NCI-H748 (cell line): ENCODE measurements at regions not wholly inside any gene's neighbourhood (a gene's known extent, or its start where the extent isn't known, plus 50 kb on each side); places are given as distances from the start of the nearest gene placed in this dataset.
"Not testable (repeated sequence)": the region's sequence is repeated elsewhere in the genome, so short reads cannot be mapped to it uniquely, and the experiment has no call there.

Experiments used
- DNase-seq: peaks from one replicate; lab custom pipeline; 2025; ENCODE audit not compliant: unreplicated experiment; lab: John Stamatoyannopoulos, UW

DNA sequence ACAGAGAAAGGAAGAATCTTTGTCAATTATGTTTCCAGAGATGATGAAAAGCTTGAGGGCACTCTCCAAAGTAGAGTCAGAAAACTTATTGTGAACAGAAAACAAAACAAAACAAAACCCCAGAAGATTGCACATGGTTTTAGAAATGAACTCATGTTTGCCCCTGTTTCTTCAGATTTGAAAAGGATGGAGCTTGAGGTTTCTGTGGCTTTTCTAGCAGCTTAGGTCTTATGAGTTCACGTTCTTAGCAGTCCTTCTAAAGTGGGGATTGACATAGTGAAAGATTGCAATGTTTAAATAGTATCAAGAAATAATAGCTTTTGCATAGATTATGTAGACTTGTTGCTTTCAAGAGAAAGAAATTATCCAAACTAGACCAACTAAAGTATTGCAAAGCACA is 421.8 kb downstream of the GBA3 start:
- DNase-seq = no peak

DNA sequence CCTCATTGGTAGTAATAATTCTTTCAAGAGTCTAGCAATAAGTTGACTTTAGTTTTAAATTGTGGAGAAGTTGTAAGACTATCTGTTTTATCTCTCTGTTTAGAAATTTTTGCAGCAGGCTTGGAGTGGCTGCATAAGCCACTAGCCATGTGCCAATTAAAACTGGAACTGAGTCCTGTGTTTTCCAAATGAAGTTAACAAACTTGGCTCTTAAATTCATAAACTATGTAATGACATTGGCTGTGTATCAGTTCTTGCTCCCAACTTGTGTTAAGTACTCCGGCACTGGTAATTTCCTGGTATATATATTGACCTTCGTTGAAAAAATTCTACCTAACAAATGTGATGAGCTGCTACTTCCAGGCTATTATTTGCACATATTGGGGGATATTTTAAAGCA is 420.4 kb downstream of the GBA3 start:
- no peak for DNase-seq

DNA sequence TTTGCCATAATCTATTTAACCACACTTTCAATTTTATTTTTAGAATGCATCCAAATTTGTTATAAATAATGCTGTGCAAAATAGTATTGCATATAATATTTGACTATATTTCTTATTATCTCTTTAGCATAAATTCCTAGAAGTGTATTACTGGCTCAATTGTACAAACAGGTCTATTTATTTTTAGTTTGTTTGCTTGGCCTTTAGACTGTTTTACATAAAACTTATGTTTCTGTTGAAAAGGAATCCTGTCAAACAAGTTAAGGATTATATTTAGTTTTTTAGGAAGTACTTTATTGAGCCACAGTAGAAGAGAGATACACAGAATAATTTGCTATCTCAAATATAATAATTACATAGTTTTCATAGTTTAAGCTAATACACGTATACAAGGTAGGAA is 413.8 kb downstream of the GBA3 start:
- DNase-seq = no peak

DNA sequence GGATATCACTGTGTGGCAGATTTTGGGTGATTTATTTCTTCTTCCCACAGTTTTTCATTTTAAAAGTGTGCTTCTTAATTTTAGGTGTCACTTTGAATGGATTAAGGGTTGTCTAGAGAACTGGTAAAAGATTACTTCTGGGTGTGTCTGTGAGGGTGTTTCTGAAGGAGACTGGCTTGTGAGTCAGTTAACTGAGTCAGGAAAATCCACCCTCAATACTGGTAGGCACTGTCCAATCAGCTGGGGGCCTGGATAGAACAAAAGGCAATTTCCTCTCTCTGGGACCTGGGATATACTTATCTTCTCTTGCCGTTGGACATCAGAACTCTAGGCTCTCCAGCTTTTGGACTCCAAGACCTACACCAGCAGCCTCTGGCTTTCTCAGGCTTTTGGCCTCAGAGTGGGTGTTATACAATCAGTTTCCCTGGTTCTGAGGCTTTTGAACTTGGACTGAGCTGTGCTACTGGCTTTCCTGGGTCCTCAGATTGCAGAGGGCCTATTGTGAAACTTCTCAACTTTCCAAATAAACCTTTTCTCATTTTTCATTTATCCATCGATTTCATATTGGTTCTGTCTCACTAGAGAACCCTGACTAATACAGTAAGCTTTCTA is 413.1 kb downstream of the GBA3 start:
- DNase-seq = no peak

DNA sequence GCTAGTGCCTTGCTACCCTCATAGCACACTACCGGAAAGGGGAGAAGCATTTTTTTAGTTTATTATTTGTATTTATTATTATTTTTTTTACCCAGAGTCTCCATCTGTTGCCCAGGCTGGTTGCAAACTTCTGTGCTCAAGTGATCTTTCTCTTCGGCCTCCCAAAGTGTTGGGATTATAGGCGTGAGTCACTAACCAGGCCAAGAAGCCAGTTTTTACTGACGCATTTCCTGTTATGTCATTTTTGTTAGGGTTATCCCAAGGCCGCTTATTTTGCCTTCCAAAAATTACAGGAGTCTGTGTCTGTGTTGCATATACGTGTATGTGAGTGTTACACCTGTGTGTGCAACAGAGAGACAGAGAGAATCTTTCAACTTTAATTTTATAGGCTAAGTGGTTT is 404.5 kb downstream of the GBA3 start:
- no peak for DNase-seq

DNA sequence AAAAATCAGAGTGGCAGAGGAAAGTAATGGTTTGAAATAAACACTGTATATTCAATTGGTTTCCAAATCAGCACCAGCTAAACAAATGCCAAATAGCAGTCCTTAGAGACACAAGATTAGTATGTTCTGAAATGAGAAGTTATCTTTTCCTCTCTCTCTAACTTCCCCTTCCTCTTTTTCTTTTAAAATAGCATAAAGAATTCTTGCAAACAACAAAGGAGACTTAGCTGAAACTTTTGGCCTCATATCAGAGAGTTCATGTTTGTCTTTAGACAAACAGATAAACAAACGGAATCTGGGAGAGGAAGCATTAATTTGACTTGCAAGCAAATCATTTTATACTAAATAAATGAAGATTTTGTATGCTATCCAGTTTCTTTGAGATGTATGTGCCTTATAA is 399.0 kb downstream of the GBA3 start:
- no peak for DNase-seq

DNA sequence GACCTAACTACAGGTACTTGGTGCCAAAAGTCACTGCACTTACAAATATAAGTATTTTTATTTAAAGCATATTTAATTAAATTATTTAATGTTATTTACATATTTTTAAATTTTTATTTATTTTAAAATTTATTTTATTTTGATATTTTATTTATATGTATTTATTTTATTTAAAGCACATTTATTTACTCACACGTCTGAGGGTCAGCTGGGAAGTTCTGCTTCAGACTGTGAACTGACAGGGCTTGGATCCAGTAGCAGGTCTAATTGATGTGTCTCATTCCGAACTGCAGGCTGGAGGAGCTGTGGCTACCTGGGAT is 392.5 kb downstream of the GBA3 start:
- DNase-seq = no peak

DNA sequence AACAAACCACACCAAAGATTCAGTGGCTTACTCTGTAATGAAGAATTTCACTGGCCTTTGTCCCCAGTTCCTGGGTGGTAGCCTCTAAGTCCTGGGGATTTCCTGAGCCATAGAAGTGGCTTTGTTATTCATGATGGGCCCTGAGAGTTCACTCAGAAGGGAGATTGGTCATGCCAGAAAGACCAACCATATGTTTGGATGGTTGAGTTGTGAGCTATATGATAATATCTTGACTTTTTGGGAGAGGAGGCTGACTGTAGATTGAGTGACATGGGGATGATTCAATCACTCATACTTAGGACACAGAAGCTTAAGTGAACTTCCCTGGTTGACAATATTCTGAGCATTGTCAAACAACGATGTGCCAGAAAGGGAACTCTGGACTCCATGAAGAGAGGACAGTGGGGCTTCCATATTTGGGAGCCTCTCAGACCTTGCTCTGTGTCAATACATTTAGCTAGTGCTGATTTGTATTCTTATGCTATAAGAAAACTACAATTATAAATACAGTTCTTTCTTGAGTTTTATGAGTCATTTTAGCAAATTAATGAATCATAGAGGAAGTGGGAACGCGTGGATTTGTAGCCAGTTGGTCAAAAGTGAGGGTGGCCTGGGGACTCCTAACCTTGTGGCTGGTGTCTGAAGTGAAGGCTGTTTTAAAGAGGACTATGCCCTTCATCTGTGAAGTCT is 392.0 kb downstream of the GBA3 start:
- no peak for DNase-seq

DNA sequence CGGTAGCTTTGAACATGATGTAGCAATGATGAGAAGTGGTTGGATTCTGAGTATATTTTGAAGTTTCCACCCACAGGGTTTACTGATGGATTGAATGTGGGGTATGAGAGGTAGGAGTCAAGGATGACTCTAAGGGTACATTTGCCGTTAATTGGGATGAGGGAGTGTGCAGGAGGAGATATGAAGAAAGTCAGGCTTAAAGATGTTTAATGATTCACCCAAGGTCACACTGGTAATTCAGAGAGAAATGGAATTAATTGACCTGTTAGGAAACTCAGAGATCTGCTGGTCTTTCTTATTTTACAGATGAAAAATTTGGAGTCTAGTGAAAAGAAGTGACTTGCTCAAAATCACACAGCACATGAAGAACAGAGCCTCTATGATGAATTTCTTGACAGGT is 390.7 kb downstream of the GBA3 start:
- DNase-seq = no peak

DNA sequence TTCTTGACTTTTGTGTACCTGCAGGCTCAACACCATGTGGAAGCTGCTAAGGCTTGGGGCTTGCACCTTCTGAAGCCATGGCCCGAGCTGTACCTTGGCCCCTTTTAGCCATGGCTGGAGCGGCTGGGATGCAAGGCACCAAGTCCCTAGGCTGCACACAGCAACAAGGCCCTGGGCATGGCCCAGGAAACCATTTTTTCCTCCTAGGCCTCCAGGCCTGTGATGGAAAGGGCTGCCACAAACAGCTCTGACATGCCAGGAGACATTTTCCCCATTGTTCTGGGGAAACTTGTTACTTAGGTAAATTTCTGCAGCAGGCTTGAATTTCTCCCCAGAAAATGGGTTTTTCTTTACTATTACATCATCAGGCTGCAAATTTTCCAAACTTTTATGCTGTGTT is 387.4 kb downstream of the GBA3 start:
- not testable (repeated sequence) for DNase-seq

DNA sequence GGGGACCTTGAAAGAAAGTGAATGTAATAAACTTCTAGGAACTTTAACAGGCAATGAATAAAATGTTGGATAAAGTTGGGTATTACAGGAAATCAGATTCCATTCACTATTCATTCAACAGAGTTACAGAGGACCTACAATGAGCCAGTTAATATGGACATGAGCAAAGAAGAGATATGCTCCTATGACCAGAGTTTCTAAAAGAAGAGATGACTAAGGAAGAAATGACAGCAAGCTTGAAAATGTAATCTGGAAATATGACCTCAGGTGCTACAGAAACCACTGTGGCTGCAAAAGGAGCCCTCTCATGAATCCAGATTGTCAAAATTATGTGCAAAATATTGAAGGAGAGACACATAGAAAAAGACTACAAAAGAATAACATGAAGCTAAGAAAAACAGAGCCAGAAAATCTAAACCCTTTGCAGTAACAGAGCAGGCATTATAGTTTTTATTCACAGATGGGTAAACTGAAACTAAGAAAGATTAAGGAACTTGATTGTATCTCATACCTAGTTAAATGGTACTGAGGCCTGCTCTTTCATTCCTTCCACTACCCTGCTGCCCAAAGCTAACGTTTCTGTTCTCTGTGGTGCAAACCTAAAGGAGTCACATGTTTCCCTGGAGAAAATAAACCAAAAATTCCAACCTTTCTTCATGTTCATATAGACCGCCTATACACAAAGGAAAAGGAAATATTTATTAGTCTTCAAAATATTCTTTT is 378.3 kb downstream of the GBA3 start:
- no peak for DNase-seq

DNA sequence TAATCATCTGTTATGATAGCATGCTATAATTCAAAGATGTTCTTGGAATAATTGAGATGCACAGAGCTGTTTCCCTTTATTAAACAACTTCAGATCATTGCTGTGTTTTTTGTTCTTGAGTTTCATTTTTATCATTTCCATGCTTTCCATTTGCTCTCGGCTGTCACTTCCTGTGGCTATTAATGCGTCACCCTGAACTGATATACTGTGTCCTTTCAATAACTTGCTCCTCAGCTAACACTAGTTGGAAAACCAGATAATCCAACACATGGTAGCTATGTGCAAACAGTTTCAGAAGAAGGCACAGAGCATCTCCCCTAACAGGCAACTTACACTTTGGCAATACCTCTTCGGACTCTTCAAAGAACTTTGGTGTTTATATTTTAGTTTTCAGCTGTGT is 376.0 kb downstream of the GBA3 start:
- DNase-seq = no peak

DNA sequence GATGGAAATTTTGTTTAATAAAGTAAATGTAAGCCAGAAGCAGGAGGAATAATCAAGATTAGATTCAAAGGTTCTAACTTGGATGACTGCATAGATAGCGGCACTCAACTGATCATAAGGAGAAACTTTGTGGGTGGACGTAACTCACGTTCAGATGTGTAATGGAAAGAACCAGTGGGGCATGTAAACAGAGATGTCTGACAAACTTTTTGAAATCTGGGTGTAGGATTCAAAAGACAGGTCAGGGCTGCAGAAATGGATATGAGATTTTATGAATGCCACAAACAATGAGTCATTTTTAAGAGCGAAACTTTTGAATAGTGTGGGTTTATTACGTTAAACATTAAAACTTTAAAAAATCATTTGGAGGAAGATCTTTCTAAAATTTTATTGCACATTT is 375.6 kb downstream of the GBA3 start:
- DNase-seq = no peak

DNA sequence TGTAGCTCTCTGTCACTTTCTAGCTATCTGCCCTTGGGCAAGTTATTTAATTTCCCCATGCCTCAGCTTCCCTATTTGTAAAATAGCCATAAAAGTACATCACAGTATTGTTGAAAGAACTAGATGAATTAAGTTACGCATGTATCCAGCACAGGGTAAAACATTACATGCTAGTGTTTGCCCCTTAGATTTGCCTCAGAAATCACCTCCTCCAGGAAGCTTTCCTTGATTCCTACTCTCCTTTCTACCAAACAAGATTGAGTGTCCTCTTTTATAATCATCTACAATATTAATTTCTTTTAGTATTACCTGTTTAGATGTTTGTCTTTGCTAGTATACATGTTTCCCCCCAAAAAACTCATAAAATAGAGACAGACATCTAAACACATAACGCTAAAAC is 369.5 kb downstream of the GBA3 start:
- DNase-seq = no peak

DNA sequence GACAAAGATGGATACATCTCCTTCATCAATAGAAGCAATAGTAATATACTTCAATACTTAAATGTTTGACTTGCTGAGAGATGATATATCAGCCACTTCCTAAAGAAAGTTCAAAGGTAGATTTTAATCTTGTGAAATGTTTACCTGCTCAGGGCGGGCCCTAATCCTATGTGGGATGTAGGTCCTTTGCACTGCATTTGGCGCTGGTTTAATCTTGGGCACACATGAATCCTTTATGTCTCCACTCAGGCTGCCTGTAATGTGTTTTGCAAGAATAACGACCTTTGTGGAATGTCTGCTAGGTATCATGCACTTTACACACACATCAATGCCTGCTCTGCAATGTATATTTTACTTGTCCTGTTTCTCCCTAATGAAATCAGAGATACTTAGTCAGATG is 368.7 kb downstream of the GBA3 start:
- DNase-seq = no peak

DNA sequence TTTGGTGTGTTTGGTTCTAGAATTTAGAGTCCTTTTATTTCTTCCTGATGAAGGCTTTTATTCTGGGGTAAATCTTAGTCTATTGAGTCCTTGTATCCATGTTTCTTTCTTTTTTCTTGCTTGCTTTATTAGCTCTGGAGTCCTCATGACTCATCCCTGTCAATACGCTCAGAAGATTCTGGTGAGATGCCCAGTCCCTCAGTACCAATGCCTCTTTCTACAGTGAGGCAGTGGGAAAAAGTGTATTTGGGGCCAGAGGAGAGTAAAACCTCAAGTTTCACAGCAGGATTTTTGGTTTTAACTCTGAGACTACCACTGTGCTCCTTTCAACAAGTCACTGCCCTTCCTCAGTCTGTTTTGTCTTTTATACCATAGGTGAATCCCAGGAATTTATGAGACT is 368.0 kb downstream of the GBA3 start:
- no peak for DNase-seq

DNA sequence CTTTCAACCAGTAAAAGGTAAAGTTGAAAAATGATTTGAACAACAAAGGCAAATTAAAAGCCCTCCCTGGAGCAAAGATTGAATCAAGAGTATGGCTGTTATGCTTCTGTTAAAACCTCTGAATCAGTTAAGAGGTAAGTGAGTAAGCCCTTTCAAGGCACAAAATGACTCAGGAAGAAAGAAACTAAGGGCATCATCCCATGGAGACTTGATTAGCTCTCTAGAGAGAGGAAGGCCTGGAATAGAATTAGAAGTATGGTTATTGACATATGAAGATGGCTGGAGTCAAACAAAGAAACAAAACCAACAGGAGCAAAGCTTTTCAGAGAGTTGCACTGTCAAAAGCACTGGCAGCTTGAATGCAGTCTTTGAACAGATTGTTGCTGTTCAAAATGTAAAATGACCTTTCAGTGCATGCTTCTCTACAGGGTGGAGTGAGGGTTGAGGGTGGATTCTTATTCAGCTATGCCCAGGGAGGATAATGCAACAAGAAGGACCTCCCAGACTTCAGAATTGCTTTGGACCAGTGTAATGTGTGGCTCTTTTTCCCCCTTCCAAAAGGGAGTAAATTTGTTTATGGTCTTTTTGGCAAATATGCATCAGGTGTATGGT is 365.5 kb downstream of the GBA3 start:
- DNase-seq = no peak

DNA sequence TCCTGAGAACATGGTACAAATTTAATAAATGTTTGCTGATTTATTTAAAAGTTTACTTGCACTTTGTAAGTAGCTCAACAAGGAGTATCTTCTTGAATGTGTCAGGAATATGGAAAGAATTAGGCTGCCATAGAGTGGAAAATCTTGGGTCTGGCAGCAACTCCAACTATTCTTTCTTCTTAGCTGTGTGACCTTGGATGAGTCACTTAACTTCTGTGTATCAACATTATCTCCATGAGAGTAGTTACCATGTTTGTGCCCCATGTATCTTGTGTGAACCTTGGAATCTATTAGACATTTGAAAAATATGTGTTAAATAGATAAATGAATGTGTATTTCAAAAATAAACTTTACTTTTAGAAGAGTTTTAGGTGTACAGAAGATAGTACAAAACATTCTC is 348.8 kb downstream of the GBA3 start:
- no peak for DNase-seq

DNA sequence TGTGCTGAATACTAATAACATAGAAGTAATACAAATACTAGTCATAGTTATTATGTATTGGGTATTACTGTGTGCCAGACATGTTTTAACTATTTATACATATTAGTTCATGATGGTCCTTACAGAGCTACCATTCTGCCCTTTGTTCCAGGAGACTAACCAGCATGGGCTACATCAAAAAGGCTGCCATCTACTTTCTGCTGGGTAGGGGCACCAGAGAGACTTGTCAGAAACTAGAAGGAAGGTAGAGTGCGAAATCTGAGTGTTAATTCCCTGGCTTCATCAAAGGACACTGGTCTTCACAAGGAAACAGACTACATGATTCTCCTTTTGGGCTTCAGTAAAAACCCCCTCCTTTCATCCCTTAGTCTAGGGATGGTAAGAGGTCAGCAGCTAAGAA is 347.8 kb downstream of the GBA3 start:
- DNase-seq = no peak

DNA sequence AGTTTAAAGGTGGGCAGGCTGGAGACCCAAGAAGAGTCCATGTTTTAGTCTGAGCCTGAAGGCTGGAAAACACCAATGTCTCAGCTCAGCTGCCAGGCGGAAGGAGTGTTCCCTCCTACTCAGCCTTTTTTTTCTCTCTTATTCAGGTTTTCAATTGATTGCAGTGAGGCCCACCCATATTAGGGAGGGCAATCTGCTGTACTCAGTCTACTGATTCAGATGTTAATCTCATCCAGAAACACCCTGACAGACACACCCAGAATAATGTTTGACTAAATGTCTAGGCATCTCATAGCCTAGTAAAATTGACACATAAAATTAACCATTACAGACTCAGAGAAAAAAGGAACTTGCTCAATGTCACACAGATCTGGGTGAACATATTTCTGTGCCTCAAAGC is 347.1 kb downstream of the GBA3 start:
- DNase-seq = no peak

DNA sequence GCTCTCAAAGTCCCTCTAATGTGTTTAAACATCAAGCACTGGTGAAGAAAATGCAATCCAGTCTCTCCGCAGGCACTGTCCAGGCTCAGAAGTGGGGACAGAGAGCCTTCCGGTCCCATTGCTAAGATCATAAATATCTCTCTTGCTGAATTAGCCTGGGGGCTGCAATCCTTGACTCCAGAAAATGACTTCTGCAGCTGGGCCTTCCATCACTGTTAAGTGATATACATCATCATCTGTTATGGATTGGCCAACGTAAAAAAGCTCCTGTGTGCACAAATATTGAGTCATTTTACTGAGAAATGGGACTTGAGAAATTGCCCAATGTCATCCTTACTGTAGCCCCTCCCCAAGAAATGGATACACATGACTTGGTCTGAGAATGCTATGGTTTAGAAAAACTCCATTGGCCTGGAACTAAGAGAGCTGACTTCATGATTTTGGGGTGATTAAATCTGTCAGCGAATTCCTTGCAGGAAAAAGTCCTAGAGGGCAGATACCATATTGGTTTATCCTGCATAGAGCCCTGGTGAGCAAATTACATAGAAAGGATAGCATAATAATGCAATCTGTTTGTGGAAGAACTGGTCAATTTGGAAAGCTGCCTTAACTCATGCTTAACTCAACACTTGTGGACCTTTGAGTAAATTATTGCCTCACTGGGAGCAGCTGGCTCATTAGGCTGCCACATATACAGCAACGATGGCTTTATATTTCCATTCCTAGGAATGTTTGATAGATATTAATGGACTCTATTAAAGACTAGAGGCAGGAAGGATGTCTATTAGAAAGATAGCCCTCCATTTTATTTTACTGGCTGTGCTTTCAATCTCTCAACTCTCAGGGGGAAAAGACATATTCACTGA is 346.1 kb downstream of the GBA3 start:
- no peak for DNase-seq
